ENCODE measurements at regions not wholly inside any gene's neighbourhood (a gene's known extent, or its start where the extent isn't known, plus 50 kb on each side); places are given as distances from the start of the nearest gene placed in this dataset.

- no peaks in the 10 kb centered on the region for H3K36me3 ChIP-seq (ENCODE audit: insufficient read depth in 1 of 2, low read depth in 1 of 2)
- no peaks in the 10 kb centered on the region for H3K27me3 ChIP-seq (ENCODE audit: insufficient read depth in 3 of 3, low read length in 2 of 3)
- no peak overlapping the region for H3K4me3 ChIP-seq
- H3K4me1 ChIP-seq = no peaks in the 10 kb centered on the region
- H3K27ac ChIP-seq = no peak overlapping the region
- DNase-seq (peak in 1 of 2 donors; percentile 42), ATAC-seq (no peak)
- intact Hi-C loops (cut with DNase I) = no loop called here
- 81 to 89% (median 81%) methylated on average over 4 of the region's 4 CpGs for WGBS, 3 donors
- no peaks in the 10 kb centered on the region for H3K9me3 ChIP-seq
- TF ChIP-seq CTCF (IDR thresholded peaks at IDR 0.05) = no peak
Observed at GRCh38 chr4:24212642-24213041, 322.8 kb upstream of the PPARGC1A start.

DNA sequence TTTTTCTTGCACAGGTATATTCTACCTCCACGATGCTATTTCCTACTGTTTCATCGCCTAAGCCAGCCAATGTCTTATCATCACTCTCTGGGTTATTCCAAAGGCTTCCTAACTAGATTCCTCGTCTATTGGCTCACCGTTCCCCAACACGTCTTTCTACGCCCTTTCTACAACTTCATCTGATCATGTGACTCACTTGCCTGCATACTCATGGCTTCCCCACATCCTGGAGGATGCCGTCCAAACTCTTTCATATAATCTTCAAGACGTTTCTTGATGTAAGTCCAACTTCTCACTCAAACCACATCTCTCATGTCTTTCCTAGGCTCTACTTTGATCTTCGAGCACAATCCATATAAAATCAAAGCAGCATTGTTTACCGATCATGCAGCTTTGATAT, 322.0 kb upstream of the PPARGC1A start:
- Histone ChIP-seq H3K27ac (no peak overlapping the region), H3K9me3 (no peaks in the 10 kb centered on the region), H3K36me3 (ENCODE audit: insufficient read depth in 1 of 2, low read depth in 1 of 2) (no peaks in the 10 kb centered on the region), H3K4me3 (no peak overlapping the region), H3K27me3 (ENCODE audit: insufficient read depth in 3 of 3, low read length in 2 of 3) (no peaks in the 10 kb centered on the region), H3K4me1 (no peaks in the 10 kb centered on the region)
- no peak for TF ChIP-seq CTCF (IDR thresholded peaks at IDR 0.05)
- WGBS, 3 donors = 88 to 93% (median 90%) methylated on average over 10 of the region's 10 CpGs
- DNase-seq (no peak), ATAC-seq (no peak)
- intact Hi-C loops (cut with DNase I) = no loop called here

DNA sequence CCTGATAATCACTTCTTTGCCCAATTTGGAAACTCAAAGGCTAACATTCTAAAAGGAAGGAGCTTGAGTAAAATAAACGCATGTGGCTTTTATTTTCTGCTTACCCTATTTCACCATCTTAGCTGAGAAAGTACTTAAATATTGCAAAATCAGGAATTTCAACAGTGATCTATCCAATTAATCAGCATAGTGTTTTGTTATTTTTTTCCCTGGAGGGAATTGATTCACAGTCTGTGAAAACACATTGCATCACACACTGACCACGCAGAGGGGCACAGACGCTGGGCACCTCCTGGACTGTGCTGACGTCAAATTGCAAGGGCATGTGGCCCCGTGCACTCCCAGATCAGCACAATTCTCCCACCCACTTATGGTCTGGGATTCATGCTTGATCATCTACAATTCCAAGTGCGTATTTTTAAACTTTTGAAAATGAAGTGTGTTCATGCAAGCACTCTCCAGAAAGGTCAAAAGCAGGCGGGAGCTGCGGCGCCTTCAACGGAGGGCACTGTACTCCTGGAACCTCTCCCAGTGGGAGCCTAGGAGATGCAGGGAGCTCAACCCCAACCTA, 320.6 kb upstream of the PPARGC1A start:
- H3K27me3 ChIP-seq (ENCODE audit: insufficient read depth in 3 of 3, low read length in 2 of 3) = no peaks in the 10 kb centered on the region
- 34 to 69% (median 38%) methylated on average over 10 of the region's 10 CpGs for WGBS, 3 donors

GRCh38 chr4:24209906-24210305, 320.1 kb upstream of the PPARGC1A start:
- no peak overlapping the region for H3K27ac ChIP-seq
- DNase-seq (no peak), ATAC-seq (peak in 2 of 4 donors; percentile 47 to 56)
- H3K4me1 ChIP-seq = no peaks in the 10 kb centered on the region
- H3K4me3 ChIP-seq = no peak overlapping the region
- intact Hi-C loops (cut with DNase I) = no loop called here
- H3K36me3 ChIP-seq (ENCODE audit: insufficient read depth in 1 of 2, low read depth in 1 of 2) = no peaks in the 10 kb centered on the region
- WGBS, 3 donors = 62 to 83% (median 67%) methylated on average over 1 of the region's 1 CpG
- no peaks in the 10 kb centered on the region for H3K27me3 ChIP-seq (ENCODE audit: insufficient read depth in 3 of 3, low read length in 2 of 3)
- no peaks in the 10 kb centered on the region for H3K9me3 ChIP-seq
- TF ChIP-seq CTCF (IDR thresholded peaks at IDR 0.05) = no peak

More for the DNA sequence above, 320.6 kb upstream of the PPARGC1A start:
- Histone ChIP-seq H3K36me3 (ENCODE audit: insufficient read depth in 1 of 2, low read depth in 1 of 2) (no peaks in the 10 kb centered on the region), H3K4me1 (no peaks in the 10 kb centered on the region), H3K9me3 (no peaks in the 10 kb centered on the region), H3K4me3 (no peak overlapping the region), H3K27ac (no peak overlapping the region)
- intact Hi-C loops (cut with DNase I) = no loop called here
- ATAC-seq = peak; percentile 52 to 93 (median 88)
- DNase-seq = peak; percentile 64 to 82
- TF ChIP-seq CTCF (IDR thresholded peaks at IDR 0.05) = no peak

DNA sequence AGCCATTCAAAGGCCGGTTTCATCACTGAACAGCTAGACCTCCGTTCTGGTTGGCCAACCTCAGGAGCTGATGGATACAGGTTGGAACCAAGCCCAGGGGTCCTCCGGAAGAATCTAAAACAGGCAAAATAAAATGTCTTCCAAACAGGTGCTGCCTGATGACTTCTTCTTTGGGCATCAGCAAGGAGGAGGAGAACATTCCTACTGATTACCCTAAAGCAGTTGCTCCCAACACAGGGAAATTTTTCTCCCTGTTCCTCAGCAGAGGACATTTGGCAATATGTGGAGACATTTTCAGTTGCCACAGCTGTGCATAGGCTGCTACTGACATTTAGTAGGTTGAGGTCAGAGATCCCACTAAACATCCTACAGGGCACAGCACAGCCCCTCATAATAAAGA, 319.3 kb upstream of the PPARGC1A start:
- intact Hi-C loops (cut with DNase I) = no loop called here
- 64 to 75% (median 67%) methylated on average over 3 of the region's 3 CpGs for WGBS, 3 donors
- no peak for TF ChIP-seq CTCF (IDR thresholded peaks at IDR 0.05)
- H3K4me3 ChIP-seq = no peak overlapping the region
- H3K27ac ChIP-seq = no peak overlapping the region
- DNase-seq = no peak
- H3K27me3 ChIP-seq (ENCODE audit: insufficient read depth in 3 of 3, low read length in 2 of 3) = no peaks in the 10 kb centered on the region
- no peaks in the 10 kb centered on the region for H3K4me1 ChIP-seq
- H3K9me3 ChIP-seq = no peaks in the 10 kb centered on the region
- ATAC-seq = peak in 1 of 4 donors; percentile 41
- no peaks in the 10 kb centered on the region for H3K36me3 ChIP-seq (ENCODE audit: insufficient read depth in 1 of 2, low read depth in 1 of 2)
